Liver (tissue), 8 donors: ENCODE measurements at regions not wholly inside any gene's neighbourhood (a gene's known extent, or its start where the extent isn't known, plus 50 kb on each side); places are given as distances from the start of the nearest gene placed in this dataset.

Experiments used
- DNase-seq: peaks from one replicate; pipeline ENCODE4 v3.0.0-alpha.2; 2017; ENCODE audit warnings: low spot score
- H3K27ac ChIP-seq, 2 donors: one replicate each; pipeline ENCODE4 v1.7.0; 2013; ENCODE audit warnings: inconsistent platforms in 2 of 2, low read length in 2 of 2, control low read depth in 1 of 2, low read depth in 1 of 2, mild to moderate bottlenecking in 1 of 2
- H3K27me3 ChIP-seq, 4 donors: one replicate each; pipeline versions ENCODE4 v1.6.1 to v1.7.0; 2013; ENCODE audit warnings: low read length in 3 of 4, inconsistent platforms in 1 of 4, mild to moderate bottlenecking in 1 of 4, moderate library complexity in 1 of 4; ENCODE audit not compliant: control insufficient read depth in 4 of 4, insufficient read depth in 4 of 4
- H3K36me3 ChIP-seq, 4 donors: one replicate each; pipeline versions ENCODE4 v1.6.1 to v1.7.0; 2013; ENCODE audit warnings: low read length in 3 of 4, mild to moderate bottlenecking in 3 of 4, low read depth in 1 of 4, moderate library complexity in 1 of 4; ENCODE audit not compliant: control insufficient read depth in 4 of 4, insufficient read depth in 3 of 4
- H3K4me1 ChIP-seq, 4 donors: one replicate each; pipeline versions ENCODE4 v1.6.1 to v1.7.0; 2013; ENCODE audit warnings: low read length in 3 of 4, mild to moderate bottlenecking in 3 of 4, moderate library complexity in 1 of 4; ENCODE audit not compliant: control insufficient read depth in 4 of 4, insufficient read depth in 4 of 4
- H3K4me3 ChIP-seq, 3 donors: one replicate each; pipeline versions ENCODE4 v1.6.1 to v1.7.0; 2013; ENCODE audit warnings: low read length in 3 of 3, control low read depth in 1 of 3, low read depth in 1 of 3, mild to moderate bottlenecking in 1 of 3
- H3K9ac ChIP-seq, 2 donors: one replicate each; pipeline ENCODE4 v1.7.0; 2013; ENCODE audit warnings: low read length in 2 of 2, mild to moderate bottlenecking in 2 of 2, moderate library complexity in 2 of 2, control low read depth in 1 of 2, low read depth in 1 of 2
- H3K9me3 ChIP-seq, 4 donors: one replicate each; pipeline versions ENCODE4 v1.6.1 to v1.7.0; 2013; ENCODE audit warnings: low read length in 3 of 4; ENCODE audit not compliant: control insufficient read depth in 4 of 4
- CTCF ChIP-seq: fragments of 150-350 bp; IDR thresholded peaks from 2 replicates; pipeline ENCODE4 v1.5.1; 2017; ENCODE audit warnings: improper control_type of control experiment, low read depth, low read length; ENCODE audit not compliant: missing input control
- FOXA1 ChIP-seq: IDR thresholded peaks from 2 replicates; pipeline ENCODE4 v1.6.1; 2016; ENCODE audit warnings: antibody characterized with exemption
- FOXA2 ChIP-seq: IDR thresholded peaks from 2 replicates; pipeline ENCODE4 v1.6.1; 2016; ENCODE audit warnings: antibody characterized with exemption
- HNF4A ChIP-seq, 2 donors: conservative IDR thresholded peaks; 2 replicates each; pipeline ENCODE4 v1.6.1; 2016; ENCODE audit warnings: antibody characterized with exemption in 2 of 2, mild to moderate bottlenecking in 2 of 2
- JUND ChIP-seq, 2 donors: IDR thresholded peaks; 2 replicates each; pipeline ENCODE4 v1.6.1; 2016; ENCODE audit warnings: antibody characterized with exemption in 2 of 2
- MAX ChIP-seq: IDR thresholded peaks from 2 replicates; pipeline ENCODE4 v1.6.1; 2016; ENCODE audit warnings: antibody characterized with exemption
- NR2F2 ChIP-seq: IDR thresholded peaks from 2 replicates; pipeline ENCODE4 v1.6.1; 2016; ENCODE audit warnings: antibody characterized with exemption
- RAD21 ChIP-seq, 2 donors: IDR thresholded peaks; 2 replicates each; pipeline ENCODE4 v1.6.1; 2016; ENCODE audit warnings: antibody characterized with exemption in 2 of 2, mild to moderate bottlenecking in 2 of 2
- REST ChIP-seq: IDR thresholded peaks from 2 replicates; pipeline ENCODE4 v1.6.1; 2016; ENCODE audit warnings: antibody characterized with exemption, mild to moderate bottlenecking
- RXRA ChIP-seq, 2 donors: IDR thresholded peaks; 2 replicates each; pipeline ENCODE4 v1.6.1; 2017 to 2018; ENCODE audit warnings: antibody characterized with exemption in 2 of 2, mild to moderate bottlenecking in 1 of 2
- SP1 ChIP-seq: IDR thresholded peaks from 2 replicates; pipeline ENCODE4 v1.6.1; 2018; ENCODE audit warnings: antibody characterized with exemption, mild to moderate bottlenecking
- YY1 ChIP-seq: IDR thresholded peaks from 2 replicates; pipeline ENCODE4 v1.6.1; 2016; ENCODE audit warnings: antibody characterized with exemption, mild to moderate bottlenecking
- WGBS: extraction: QIAGEN DNeasy Blood & Tissue Kit; methylation state at CpG from one replicate; pipeline ENCODE4 v1.1.7; 2013; 5-methylcytosine and 5-hydroxymethylcytosine counted together
- TF ChIP-seq, protein P1 (sequence below): IDR thresholded peaks from 2 replicates; pipeline ENCODE4 v1.6.1; 2016; ENCODE audit warnings: antibody characterized with exemption
- TF ChIP-seq, protein P2 (sequence below): IDR thresholded peaks from 2 replicates; pipeline ENCODE4 v1.6.1; 2016; ENCODE audit warnings: antibody characterized with exemption
- donor health status: healthy.
- donor health status: healthy.
- donor health status: healthy.
- donor health status: healthy.
- donor health status: healthy.

DNA sequence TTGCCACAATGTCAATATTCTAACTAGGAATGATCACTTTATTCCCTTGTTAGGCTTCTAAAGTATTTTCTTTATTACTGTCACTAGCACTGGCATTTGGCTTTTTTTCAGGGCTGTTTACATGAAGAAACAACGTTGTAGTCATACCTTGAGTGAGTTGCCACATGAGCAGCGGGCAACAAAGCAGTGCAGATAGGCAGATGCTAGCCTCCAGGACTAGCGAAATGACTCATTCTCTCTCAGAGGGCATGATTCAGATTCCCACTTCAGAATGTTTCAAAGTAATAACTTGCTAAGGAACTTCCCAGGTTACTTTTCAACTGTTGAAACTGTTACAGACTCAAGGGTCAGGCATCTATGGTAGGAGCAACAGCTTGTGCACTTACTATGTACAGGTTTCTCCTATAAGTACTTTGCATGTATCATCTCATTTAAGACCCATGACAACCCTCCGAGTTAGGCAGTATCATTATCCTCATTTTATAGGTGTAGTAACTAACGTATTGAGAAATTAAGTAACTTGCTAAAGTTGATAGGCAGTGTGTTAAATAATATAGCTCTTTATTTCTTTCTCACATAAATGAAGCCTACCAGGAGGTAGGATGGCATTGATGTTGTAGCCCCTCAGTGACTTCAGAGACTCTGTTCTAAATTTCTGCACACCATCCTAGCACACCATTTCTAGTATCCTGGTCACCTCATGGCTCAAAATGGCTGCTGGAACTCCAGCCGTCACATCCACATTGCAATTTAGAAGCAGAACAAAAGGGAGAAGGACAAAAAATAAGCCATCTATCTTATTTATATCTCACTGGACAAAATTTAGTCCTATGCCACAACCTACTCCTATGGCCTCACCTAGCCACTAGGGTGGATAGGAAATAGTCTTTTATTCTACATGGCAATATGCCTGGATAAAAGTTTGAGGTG lies 83.3 kb downstream of the ICOS start:
- TF ChIP-seq SP1 (no peak), JUND (IDR thresholded peaks at IDR 0.05) (no peak), REST (no peak), CTCF (no peak), YY1 (no peak), FOXA1 (no peak), MAX (no peak), FOXA2 (no peak), NR2F2 (no peak), HNF4A (conservative IDR thresholded peaks at IDR 0.05) (no peak), RXRA (IDR thresholded peaks at IDR 0.05) (no peak), RAD21 (IDR thresholded peaks at IDR 0.05) (no peak)
- TF ChIP-seq, protein P1, sequence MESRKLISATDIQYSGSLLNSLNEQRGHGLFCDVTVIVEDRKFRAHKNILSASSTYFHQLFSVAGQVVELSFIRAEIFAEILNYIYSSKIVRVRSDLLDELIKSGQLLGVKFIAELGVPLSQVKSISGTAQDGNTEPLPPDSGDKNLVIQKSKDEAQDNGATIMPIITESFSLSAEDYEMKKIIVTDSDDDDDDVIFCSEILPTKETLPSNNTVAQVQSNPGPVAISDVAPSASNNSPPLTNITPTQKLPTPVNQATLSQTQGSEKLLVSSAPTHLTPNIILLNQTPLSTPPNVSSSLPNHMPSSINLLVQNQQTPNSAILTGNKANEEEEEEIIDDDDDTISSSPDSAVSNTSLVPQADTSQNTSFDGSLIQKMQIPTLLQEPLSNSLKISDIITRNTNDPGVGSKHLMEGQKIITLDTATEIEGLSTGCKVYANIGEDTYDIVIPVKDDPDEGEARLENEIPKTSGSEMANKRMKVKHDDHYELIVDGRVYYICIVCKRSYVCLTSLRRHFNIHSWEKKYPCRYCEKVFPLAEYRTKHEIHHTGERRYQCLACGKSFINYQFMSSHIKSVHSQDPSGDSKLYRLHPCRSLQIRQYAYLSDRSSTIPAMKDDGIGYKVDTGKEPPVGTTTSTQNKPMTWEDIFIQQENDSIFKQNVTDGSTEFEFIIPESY = no peak
- TF ChIP-seq, protein P2, sequence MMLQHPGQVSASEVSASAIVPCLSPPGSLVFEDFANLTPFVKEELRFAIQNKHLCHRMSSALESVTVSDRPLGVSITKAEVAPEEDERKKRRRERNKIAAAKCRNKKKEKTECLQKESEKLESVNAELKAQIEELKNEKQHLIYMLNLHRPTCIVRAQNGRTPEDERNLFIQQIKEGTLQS = no peak
- H3K27me3 ChIP-seq = no peaks in the 10 kb centered on the region
- H3K9ac ChIP-seq = no peak overlapping the region
- H3K9me3 ChIP-seq = no peaks in the 10 kb centered on the region
- no peak overlapping the region for H3K27ac ChIP-seq
- no peaks in the 10 kb centered on the region for H3K36me3 ChIP-seq
- no peak for DNase-seq
- WGBS = 84% methylated on average over 6 of the region's 6 CpGs
- H3K4me1 ChIP-seq = no peaks in the 10 kb centered on the region
- H3K4me3 ChIP-seq = no peak overlapping the region
